ENCODE measurements at regions not wholly inside any gene's neighbourhood (a gene's known extent, or its start where the extent isn't known, plus 50 kb on each side); places are given as distances from the start of the nearest gene placed in this dataset.

- ChIA-PET CTCF (no interaction called here), POLR2A (no interaction called here)
- H3K4me3 Mint-ChIP-seq, result no peak overlapping the region
- H3K4me1 Mint-ChIP-seq (ENCODE audit: low read depth), result no peaks in the 10 kb centered on the region
- TF ChIP-seq, protein P1, sequence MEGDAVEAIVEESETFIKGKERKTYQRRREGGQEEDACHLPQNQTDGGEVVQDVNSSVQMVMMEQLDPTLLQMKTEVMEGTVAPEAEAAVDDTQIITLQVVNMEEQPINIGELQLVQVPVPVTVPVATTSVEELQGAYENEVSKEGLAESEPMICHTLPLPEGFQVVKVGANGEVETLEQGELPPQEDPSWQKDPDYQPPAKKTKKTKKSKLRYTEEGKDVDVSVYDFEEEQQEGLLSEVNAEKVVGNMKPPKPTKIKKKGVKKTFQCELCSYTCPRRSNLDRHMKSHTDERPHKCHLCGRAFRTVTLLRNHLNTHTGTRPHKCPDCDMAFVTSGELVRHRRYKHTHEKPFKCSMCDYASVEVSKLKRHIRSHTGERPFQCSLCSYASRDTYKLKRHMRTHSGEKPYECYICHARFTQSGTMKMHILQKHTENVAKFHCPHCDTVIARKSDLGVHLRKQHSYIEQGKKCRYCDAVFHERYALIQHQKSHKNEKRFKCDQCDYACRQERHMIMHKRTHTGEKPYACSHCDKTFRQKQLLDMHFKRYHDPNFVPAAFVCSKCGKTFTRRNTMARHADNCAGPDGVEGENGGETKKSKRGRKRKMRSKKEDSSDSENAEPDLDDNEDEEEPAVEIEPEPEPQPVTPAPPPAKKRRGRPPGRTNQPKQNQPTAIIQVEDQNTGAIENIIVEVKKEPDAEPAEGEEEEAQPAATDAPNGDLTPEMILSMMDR (IDR thresholded peaks at IDR 0.05), result no peak
- ATAC-seq (no peak), DNase-seq (no peak)
- no peak overlapping the region for H3K27ac Mint-ChIP-seq
- no peaks in the 10 kb centered on the region for H3K27me3 Mint-ChIP-seq
- intact Hi-C loops (cut with micrococcal nuclease), result no loop called here
- H3K9me3 Mint-ChIP-seq, result peaks cover 1% of the 10 kb centered on the region
- H3K36me3 Mint-ChIP-seq (ENCODE audit: low read depth), result no peaks in the 10 kb centered on the region
Measured at GRCh38 chr12:23354800-23355199, 594.7 kb downstream of the SOX5 start.

DNA sequence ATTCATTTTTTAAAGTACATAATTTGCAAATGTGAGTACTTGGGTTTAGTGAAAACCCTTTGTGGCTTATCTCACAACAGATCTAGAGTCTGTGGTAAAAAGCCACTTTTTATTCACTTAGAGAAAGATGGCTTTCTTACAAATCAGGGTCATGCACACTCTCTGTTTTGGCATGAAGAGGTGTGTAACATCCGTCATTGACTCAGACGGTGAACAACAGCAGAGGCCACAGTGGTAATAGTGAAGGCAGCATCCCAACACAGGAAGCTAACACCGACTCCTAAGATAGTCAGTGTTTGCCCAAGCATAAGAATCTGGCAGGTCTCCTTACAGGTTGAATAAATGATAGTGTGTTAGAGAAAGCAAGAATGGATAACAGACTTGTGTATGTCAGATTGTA, 593.0 kb downstream of the SOX5 start:
- no peak for DNase-seq
- ChIA-PET CTCF (no interaction called here), POLR2A (no interaction called here)
- intact Hi-C loops (cut with micrococcal nuclease), result no loop called here
- TF ChIP-seq, protein P1 (IDR thresholded peaks at IDR 0.05), result no peak
- H3K27me3 Mint-ChIP-seq, result no peaks in the 10 kb centered on the region
- no peak overlapping the region for H3K4me3 Mint-ChIP-seq
- no peak for ATAC-seq
- H3K9me3 Mint-ChIP-seq, result peaks cover 1% of the 10 kb centered on the region
- H3K36me3 Mint-ChIP-seq (ENCODE audit: low read depth), result no peaks in the 10 kb centered on the region
- H3K27ac Mint-ChIP-seq, result no peak overlapping the region
- no peaks in the 10 kb centered on the region for H3K4me1 Mint-ChIP-seq (ENCODE audit: low read depth)

DNA sequence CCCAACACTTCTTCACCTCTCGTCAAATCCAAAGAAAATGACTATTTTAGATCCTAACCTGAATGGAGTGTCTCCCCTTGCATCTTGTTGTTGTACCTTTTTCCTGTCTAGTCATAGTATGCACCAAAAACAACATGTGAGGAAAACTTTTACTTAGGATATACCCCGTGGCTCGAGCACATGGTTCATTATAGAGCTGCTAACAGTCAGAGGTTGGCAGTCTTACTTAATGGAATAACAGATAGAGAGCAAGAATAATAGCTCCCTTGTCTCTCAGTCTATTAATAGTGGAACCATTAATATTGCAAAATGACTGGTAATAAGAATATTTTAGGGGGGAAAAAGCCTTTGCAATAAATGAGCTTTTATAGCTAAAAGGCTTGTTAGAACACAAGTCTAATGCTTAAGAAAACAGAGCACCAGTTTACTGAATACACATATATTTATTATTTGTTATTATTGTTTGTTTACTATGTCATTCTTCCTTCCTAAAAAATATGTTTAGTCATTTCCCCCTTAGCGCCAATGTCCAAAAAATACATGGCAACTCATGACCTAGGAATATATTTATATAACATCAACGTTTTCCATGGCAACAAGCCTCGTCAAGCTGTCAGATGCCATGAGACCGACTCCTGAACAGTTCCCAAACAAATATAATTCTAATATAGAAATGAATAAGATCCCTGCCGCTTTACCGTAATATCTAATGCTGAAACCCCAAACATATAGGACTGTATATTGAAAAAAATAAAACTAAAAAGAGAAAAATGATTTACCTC, 592.4 kb downstream of the SOX5 start:
- Mint-ChIP-seq H3K27ac (no peak overlapping the region), H3K4me1 (ENCODE audit: low read depth) (no peaks in the 10 kb centered on the region), H3K4me3 (no peak overlapping the region), H3K27me3 (no peaks in the 10 kb centered on the region), H3K36me3 (ENCODE audit: low read depth) (no peaks in the 10 kb centered on the region), H3K9me3 (peaks cover 1% of the 10 kb centered on the region)
- POLR2A ChIA-PET, result no interaction called here
- intact Hi-C loops (cut with micrococcal nuclease), result no loop called here
- TF ChIP-seq, protein P1 (IDR thresholded peaks at IDR 0.05), result no peak
- DNase-seq (no peak), ATAC-seq (no peak)
- CTCF ChIA-PET, result no interaction called here

- Mint-ChIP-seq H3K27ac (no peak overlapping the region), H3K27me3 (no peaks in the 10 kb centered on the region), H3K4me3 (no peak overlapping the region), H3K4me1 (ENCODE audit: low read depth) (no peaks in the 10 kb centered on the region), H3K36me3 (ENCODE audit: low read depth) (no peaks in the 10 kb centered on the region), H3K9me3 (peaks cover 2% of the 10 kb centered on the region)
- ChIA-PET POLR2A (no interaction called here), CTCF (no interaction called here)
- no peak for ATAC-seq
- intact Hi-C loops (cut with micrococcal nuclease), result no loop called here
- no peak for DNase-seq
- TF ChIP-seq, protein P1 (IDR thresholded peaks at IDR 0.05), result no peak
Measured at GRCh38 chr12:23359975-23360701, 589.3 kb downstream of the SOX5 start.

DNA sequence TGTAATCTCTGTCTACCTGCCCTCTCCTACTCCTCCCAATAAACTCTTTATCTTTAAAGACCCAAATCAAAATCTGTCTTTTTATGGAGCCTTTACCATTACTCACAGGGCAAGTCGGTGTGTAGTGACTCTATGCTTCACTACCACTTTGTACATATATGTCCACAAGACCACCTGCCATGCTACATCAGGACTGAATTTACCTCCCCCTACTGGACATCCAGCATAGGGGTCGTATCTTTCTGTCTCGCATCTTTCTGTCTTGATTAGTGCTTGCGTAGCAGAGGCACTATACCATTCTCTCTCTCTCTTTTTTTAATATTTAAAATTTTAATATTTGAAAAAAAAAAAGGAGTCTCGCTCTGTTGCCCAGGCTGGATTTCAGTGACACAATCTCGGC, 587.5 kb downstream of the SOX5 start:
- DNase-seq (no peak), ATAC-seq (no peak)
- Mint-ChIP-seq H3K9me3 (peaks cover 2% of the 10 kb centered on the region), H3K27ac (no peak overlapping the region), H3K27me3 (no peaks in the 10 kb centered on the region), H3K36me3 (ENCODE audit: low read depth) (no peaks in the 10 kb centered on the region), H3K4me3 (no peak overlapping the region), H3K4me1 (ENCODE audit: low read depth) (no peaks in the 10 kb centered on the region)
- TF ChIP-seq, protein P1 (IDR thresholded peaks at IDR 0.05), result no peak
- intact Hi-C loops (cut with micrococcal nuclease), result no loop called here
- ChIA-PET POLR2A (no interaction called here), CTCF (no interaction called here)
